NT2/D1 (cell line): ENCODE measurements at regions not wholly inside any gene's neighbourhood (a gene's known extent, or its start where the extent isn't known, plus 50 kb on each side); places are given as distances from the start of the nearest gene placed in this dataset.

Experiments
- DNase-seq: peaks from one replicate; pipeline ENCODE4 v3.0.0-alpha.2; 2011; ENCODE audit warnings: low read depth, low spot score
- H3K27me3 ChIP-seq: 2 replicates; pipeline ENCODE4 v1.6.0; 2011; ENCODE audit warnings: mild to moderate bottlenecking; ENCODE audit not compliant: insufficient read length, insufficient read depth
- H3K36me3 ChIP-seq: 2 replicates; pipeline ENCODE4 v1.6.1; 2011; ENCODE audit warnings: mild to moderate bottlenecking, low read length, mixed read lengths; ENCODE audit not compliant: insufficient read depth, insufficient read length
- H3K4me1 ChIP-seq: 2 replicates; pipeline ENCODE4 v1.5.1; 2011; ENCODE audit not compliant: insufficient read depth, insufficient read length
- H3K4me3 ChIP-seq: 2 replicates; pipeline ENCODE4 v1.5.1; 2011; ENCODE audit warnings: low read depth; ENCODE audit not compliant: insufficient read length
- H3K9ac ChIP-seq: 2 replicates; pipeline ENCODE4 v1.6.0; 2011; ENCODE audit warnings: low read depth; ENCODE audit not compliant: insufficient read length
- H3K9me3 ChIP-seq: 2 replicates; pipeline ENCODE4 v1.5.1; 2011; ENCODE audit warnings: mild to moderate bottlenecking, low read length; ENCODE audit not compliant: insufficient read depth
- SUZ12 ChIP-seq: IDR thresholded peaks from 2 replicates; pipeline ENCODE4 v1.6.1; 2011; ENCODE audit not compliant: insufficient read length, insufficient read depth; ENCODE audit errors: extremely low read depth
- YY1 ChIP-seq: IDR thresholded peaks from 2 replicates; pipeline ENCODE4 v1.6.1; 2011; ENCODE audit not compliant: insufficient read length, insufficient read depth
- ZNF274 ChIP-seq: IDR thresholded peaks from 2 replicates; pipeline ENCODE4 v1.6.1; 2011; ENCODE audit warnings: mild to moderate bottlenecking, low read depth, low read length

DNA sequence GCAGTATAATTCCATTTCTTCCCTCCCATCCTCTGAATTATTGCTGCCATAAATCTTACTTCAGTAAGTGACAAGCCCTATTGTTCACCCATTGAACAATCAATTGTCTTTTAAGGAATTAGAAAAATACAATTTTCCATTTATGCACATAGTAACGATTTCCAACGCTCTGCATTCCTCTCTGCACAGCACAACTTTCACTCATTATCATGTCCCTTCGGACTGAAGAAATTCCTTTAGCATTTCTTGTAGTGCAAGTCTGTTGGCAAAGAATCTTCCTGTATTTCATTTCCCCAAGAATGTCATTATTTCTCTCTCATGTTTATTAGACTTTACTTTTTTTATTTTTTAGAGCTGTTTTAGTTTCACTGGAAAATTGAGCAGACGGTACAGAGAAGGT, 252.1 kb upstream of the RTL1 start:
- Histone ChIP-seq H3K4me3 (no peak overlapping the region), H3K9ac (no peak overlapping the region), H3K36me3 (no peaks in the 10 kb centered on the region), H3K27me3 (no peaks in the 10 kb centered on the region), H3K9me3 (no peaks in the 10 kb centered on the region), H3K4me1 (peaks cover 3% of the 10 kb centered on the region)
- no peak for DNase-seq
- TF ChIP-seq YY1 = no peak
- TF ChIP-seq SUZ12 = no peak
- no peak for TF ChIP-seq ZNF274

DNA sequence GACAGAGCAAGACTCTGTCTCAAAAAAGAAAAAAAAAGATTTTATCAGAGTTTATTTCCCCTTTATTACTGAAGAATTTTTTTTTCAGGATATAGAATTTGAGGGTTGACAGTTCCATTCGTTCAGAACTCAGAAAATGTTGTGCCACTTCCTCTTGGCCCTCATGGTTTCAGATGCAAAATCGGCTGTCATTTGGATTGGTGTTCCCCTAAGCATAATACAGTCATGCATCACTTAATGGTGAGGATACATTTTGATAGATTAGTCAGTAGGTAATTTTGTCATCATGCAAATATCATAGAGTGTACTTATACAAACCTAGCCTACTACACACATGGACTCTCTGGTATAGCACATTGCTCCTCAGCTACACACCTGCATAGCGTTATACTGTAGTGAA, 263.9 kb upstream of the RTL1 start:
- TF ChIP-seq SUZ12 (no peak), ZNF274 (no peak), YY1 (no peak)
- H3K9me3 ChIP-seq = peaks cover 8% of the 10 kb centered on the region; the same call in 1 of the 2 replicates

DNA sequence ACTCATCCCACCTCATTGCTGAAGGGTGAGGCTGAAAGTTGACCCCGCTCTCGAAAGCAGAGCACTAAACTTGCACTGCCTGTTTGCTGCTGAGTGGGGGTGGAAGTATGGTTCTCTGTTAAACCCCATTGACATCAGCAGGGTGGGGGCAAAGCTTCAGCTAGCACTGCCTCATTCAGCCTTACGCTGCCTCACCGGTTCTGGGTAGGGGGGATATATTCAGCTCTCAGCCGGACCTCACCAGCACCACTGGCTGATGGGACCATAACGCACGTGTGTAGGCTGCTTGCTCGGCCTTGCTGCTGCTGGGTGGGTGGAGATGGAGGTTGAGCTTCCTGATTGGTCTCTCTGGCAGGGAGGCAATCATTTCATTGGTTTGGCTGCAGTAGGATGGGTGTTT, 265.7 kb upstream of the RTL1 start:
- Histone ChIP-seq H3K4me3 (no peak overlapping the region), H3K27me3 (no peaks in the 10 kb centered on the region), H3K9ac (no peak overlapping the region), H3K9me3 (peaks cover 15% of the 10 kb centered on the region; the same call in 1 of the 2 replicates), H3K4me1 (no peaks in the 10 kb centered on the region), H3K36me3 (no peaks in the 10 kb centered on the region)
- no peak for DNase-seq
- TF ChIP-seq YY1 = no peak
- no peak for TF ChIP-seq SUZ12
- TF ChIP-seq ZNF274 = no peak

More for the DNA sequence above, 263.9 kb upstream of the RTL1 start:
- H3K27me3 ChIP-seq = no peaks in the 10 kb centered on the region
- H3K4me1 ChIP-seq = no peaks in the 10 kb centered on the region
- H3K4me3 ChIP-seq = no peak overlapping the region
- no peak overlapping the region for H3K9ac ChIP-seq
- no peak for DNase-seq
- H3K36me3 ChIP-seq = no peaks in the 10 kb centered on the region

DNA sequence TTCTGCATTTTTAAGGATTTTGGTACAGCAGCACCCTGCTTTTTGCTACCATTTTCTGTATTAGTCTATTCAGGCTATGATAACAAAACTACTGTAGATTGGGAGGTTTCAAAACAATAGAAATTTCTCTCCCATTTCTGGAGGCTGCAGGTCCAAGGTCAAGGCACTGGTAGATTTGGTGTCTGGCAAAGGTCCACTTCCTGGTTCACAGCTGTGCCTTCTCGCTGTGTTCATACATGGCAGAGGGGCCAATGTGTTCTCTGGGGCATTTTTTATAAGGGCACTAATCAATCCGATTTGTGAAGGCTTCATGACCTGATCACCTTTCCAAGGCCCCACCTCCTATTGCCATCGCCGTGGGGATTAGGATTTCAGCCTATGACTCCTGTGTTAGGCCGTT, 268.1 kb upstream of the RTL1 start:
- H3K9me3 ChIP-seq = peaks cover 15% of the 10 kb centered on the region; the same call in 1 of the 2 replicates
- no peak for DNase-seq
- H3K9ac ChIP-seq = no peak overlapping the region
- no peaks in the 10 kb centered on the region for H3K27me3 ChIP-seq
- no peak for TF ChIP-seq ZNF274
- no peak for TF ChIP-seq SUZ12
- TF ChIP-seq YY1 = no peak
- H3K4me1 ChIP-seq = no peaks in the 10 kb centered on the region
- H3K36me3 ChIP-seq = no peaks in the 10 kb centered on the region
- no peak overlapping the region for H3K4me3 ChIP-seq

DNA sequence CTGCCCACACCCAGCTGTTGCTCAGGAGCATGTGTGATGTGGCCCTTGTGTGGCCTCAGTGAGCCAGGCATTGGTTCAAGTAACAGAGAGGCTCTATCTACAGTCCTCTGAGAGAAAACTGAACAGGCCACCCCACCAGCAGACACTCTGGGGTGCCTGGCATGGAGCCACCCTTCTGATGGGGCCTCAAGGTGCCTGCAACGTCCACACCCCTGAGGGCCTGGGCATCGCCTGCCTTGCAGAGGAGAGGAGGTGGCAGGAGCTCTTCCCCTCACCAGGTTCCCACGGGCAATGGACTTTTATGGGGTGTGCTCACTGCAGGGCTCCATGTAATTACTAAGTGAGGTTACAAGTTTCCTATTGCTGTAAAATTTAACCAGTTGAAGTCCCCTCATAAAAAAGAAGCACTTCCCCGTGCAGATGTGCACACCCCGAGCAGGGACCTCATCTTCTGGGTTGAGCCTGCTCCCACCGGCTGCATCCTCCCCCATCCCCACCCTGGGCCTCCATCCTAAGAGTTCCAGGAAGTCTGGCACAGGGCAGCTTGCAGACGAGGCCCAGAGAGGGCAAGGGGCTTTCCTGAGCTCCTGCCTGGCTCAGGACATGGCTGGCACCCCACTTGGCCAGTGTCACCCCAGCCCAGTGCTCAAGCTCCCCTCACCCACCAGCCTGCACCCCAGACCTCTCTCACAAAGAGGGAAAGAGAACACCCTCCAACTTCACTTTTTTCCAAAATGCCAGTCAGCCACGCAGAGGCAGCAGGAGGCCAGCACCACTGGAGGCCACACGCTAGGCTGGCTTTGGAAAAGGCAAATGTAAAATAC, 270.4 kb upstream of the RTL1 start:
- Histone ChIP-seq H3K4me3 (no peak overlapping the region), H3K9me3 (peaks cover 7% of the 10 kb centered on the region; the same call in 1 of the 2 replicates), H3K4me1 (no peaks in the 10 kb centered on the region), H3K36me3 (no peaks in the 10 kb centered on the region), H3K9ac (no peak overlapping the region), H3K27me3 (no peaks in the 10 kb centered on the region)
- no peak for DNase-seq
- TF ChIP-seq YY1 = no peak
- no peak for TF ChIP-seq SUZ12
- TF ChIP-seq ZNF274 = no peak

DNA sequence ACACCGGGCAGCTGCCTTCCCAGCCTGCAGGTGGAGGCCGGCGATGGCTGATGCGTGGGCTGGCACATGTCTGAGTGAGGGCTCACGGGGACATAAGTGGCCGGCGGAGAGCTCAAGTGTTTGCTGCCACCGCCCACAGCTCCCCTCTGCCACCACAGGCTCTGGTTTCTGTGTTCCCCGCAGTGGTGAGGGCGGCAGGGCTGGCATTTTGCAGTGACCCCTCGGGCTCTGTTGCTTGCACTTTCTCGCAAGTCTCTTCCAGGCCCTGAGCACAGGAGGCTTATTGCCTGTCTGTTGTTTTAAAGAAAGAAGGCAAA, 271.0 kb upstream of the RTL1 start:
- H3K27me3 ChIP-seq = no peaks in the 10 kb centered on the region
- H3K4me1 ChIP-seq = no peaks in the 10 kb centered on the region
- H3K36me3 ChIP-seq = no peaks in the 10 kb centered on the region
- TF ChIP-seq ZNF274 (no peak), SUZ12 (no peak), YY1 (no peak)
- H3K4me3 ChIP-seq = no peak overlapping the region
- DNase-seq = no peak
- peaks cover 7% of the 10 kb centered on the region; the same call in 1 of the 2 replicates for H3K9me3 ChIP-seq
- H3K9ac ChIP-seq = no peak overlapping the region

DNA sequence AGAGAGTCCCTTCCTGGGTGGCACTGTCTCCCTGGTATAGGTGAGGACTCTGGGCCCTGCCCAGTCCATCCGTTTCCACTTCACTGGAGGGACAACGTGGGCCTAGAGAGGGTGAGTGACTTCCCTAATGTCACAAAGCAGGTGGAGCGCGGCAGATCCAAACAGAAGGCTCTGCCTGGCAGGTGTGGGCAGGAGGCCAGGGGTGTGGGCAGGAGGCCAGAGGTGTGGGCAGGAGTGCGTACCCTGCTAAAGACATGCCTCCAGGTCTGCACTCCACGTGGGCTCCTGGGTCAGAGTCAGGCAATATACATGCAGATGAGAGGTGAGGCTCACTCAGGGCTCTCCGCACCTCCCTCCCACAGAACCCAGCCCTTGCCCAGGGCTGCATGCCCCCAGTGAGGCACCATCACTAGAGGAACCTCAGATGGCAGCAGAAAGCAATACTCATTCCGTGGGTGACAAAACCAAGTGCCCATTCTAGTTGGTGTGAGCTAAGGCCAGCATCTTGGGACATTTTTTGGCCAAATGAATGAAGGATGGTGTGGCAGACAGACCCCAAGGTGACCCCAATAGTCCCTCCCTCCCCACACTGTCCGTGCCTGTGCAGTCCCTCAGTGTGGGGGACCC, 271.6 kb upstream of the RTL1 start:
- Histone ChIP-seq H3K9ac (no peak overlapping the region), H3K9me3 (peaks cover 7% of the 10 kb centered on the region; the same call in 1 of the 2 replicates), H3K4me3 (no peak overlapping the region), H3K4me1 (no peaks in the 10 kb centered on the region), H3K27me3 (no peaks in the 10 kb centered on the region), H3K36me3 (no peaks in the 10 kb centered on the region)
- TF ChIP-seq ZNF274 = no peak
- no peak for TF ChIP-seq YY1
- TF ChIP-seq SUZ12 = no peak
- DNase-seq = no peak
